GDM1 (cell line): ENCODE measurements at regions not wholly inside any gene's neighbourhood (a gene's known extent, or its start where the extent isn't known, plus 50 kb on each side); places are given as distances from the start of the nearest gene placed in this dataset.
"Not testable (repeated sequence)": the region's sequence is repeated elsewhere in the genome, so short reads cannot be mapped to it uniquely, and the experiment has no call there.

Experiments
- DNase-seq: peaks from one replicate; lab custom pipeline; 2025; lab: John Stamatoyannopoulos, UW

- no peak for DNase-seq
These were observed 94.9 kb upstream of the CHD2 start for GRCh38 chr15:92805080-92805690.

DNA sequence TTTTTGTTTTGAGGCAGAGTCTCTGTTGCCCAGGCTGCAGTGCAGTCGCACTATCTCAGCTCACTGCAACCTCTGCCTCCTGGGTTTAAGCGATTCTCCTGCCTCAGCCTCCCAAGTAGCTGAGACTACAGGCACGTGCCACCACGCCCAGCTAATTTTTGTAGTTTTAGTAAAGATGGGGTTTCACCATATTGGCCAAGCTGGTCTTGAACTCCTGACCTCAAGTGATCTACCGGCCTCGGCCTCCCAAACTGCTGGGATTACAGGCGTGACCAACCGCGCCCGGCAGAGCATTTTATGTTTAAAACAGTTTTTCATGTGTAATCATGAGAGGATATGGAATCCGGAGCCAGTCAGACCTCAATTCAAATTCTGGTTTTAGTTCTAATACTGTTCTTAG lies 94.0 kb upstream of the CHD2 start:
- DNase-seq = not testable (repeated sequence)

DNA sequence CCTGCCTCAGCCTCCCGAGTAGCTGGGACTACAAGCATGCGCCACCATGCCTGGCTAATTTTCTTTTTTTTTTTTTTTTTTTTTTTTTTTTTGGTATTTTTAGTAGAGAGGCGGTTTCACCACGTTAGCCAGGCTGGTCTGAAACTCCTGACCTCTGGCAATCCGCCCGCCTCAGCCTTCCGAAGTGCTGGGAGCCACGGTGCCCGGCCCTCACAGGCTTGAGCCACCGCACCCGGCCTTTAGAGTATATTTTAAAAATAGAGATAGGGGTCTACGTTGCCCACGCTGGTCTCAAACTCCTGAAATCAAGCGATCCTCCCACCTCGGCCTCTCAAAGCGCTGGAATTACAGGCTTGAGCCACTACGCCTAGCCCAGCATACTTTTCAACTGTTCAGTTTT lies 93.4 kb upstream of the CHD2 start:
- no peak for DNase-seq

- DNase-seq = no peak
These were observed 92.1 kb upstream of the CHD2 start for GRCh38 chr15:92807971-92808571.

GRCh38 chr15:92808598-92809063 lies 91.5 kb upstream of the CHD2 start:
- no peak for DNase-seq

- peak; percentile 99 for DNase-seq
These were observed 90.9 kb upstream of the CHD2 start for GRCh38 chr15:92809064-92809879.

DNA sequence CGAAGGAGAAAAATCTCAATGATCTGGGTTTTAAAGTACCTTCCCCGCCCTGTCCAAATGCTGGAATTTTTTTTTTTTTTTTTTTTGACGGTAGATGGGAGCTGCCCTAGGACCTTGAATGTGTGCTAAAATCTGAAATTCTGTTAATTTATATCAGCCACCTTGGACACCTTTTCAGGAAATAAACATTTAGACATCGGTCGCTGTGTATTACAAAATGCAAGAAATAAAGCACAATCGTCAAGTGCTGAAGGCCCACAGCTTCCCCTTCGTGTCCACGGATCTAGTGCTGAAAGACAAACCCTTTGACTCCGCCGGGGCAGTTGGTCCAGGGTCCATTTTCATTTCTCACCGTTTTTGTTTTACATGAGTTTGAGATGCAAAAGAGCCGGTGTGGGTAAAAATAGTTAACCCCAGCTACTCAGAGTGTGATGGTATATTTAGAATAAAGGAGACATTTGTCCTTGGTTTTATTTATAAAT lies 90.2 kb upstream of the CHD2 start:
- no peak for DNase-seq

DNA sequence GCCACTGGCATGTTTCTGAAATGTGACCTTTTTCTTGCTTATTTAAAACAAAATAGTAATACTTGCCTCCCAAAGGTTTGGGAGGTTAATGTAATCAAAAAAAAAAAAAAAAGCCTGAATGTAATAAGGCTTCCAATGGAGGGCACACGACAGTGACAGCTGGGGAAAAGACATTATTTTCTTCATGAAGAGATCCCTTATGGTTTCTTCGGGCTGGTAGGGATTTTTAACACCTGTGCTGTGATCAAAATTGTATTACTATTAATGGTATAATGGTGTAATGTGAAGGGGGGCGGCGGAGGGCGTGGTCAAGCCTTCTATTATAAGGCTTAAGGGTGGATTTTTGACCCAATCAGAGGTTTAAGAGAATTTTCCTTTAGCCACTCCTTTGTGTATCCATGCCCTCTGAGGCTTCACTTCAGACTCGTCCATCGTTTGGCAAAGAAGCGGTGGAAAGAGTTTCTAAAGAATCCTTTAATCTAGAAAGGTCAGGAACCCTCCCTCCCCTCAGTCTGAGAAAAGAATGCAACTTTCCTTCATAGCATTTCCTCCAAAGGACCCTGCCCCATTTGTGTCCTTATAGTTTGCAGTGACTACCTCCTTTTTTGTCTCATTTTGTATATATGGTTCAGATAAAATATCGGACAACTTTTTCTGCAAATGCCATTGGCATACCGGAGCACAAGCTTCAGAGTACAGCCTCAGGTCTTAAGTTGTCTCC lies 89.5 kb upstream of the CHD2 start:
- peak; percentile 50 for DNase-seq

DNA sequence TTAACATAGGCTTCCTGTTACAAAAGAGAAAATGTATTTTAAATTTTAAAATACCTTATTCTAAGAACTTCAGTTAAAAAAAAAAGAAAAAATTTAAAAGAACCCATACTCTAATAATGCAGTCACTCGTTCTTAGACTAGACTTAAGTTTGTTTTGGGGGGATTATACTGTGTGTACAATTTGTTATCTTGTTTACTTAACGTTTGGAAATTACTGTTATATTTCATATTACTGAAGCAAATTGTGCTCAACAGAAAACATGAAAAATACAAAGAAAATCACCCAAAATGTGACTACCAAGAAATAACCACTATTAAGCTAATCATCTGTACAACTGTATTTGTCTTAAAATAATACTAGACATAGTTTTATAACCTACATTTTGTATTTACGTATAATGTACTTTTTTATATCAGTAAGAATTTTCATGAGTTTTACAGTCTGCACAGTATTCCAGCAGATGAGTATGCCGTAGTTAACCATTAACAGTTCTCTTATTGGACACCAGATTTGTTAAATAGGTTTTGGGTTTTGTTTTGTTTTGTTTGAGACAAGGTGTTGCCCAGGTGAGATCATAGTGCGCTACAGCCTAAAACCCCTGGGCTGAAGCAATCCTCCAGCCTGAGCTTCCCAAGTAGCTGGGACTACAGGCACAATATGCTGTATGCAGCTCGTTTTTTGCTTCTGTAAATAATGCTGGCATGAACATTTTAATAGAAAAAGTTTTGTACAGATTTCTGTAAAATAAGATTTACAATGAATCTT lies 88.8 kb upstream of the CHD2 start:
- DNase-seq = no peak

- no peak for DNase-seq
These were observed 87.9 kb upstream of the CHD2 start for GRCh38 chr15:92812271-92812670.

DNA sequence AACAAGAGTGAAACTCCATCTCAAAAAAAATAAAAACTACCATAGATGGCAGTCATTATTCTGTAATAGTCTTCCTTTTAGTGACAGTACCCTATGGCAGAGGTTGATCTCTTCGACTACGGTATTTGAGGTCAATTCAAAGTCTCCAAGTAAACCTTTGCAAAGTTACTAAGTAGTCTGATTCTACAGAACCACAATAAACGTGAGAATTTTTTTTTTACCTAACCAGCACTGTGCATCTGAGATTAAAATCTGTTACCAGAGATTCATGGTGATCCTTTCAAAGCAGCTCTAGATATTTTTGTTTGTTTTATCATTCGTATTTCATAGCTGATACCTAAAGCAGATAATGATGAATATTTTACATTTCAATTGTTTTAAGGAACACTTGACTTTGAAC lies 86.6 kb upstream of the CHD2 start:
- DNase-seq = no peak

- peak; percentile 41 for DNase-seq
These were observed 82.7 kb upstream of the CHD2 start for GRCh38 chr15:92817339-92817886.

DNA sequence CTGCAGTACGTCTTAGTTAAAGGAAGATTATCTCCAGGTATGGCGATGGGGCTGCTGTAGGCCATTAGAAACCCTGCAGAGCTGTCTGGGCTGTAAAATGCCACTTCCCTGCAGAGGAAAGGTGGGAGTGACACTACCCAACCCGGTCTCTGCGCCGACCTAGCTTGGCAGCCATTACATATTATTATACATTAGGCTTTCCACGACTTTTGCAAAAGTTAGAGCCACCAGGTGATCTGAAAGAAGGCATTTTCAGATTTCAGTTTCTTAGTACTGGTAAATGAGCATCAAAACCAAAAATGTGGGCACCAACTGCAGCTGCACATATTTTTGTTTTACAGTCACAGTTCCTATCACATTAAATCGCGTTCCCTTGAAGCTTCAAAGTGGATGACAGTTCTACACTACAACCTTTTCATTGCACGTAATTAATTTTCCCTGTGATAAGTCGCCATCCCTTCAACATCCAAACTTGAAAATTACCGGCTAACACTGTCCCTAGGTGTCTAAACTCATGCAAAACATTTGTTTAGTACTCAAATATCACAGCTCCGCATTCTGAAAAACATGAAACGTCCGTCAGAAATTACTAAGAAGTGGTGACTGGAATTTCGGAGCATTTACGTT lies 81.4 kb upstream of the CHD2 start:
- DNase-seq = no peak

GRCh38 chr15:92819278-92820235 lies 80.6 kb upstream of the CHD2 start:
- DNase-seq = no peak

- DNase-seq = peak; percentile 80
These were observed 79.7 kb upstream of the CHD2 start for GRCh38 chr15:92820236-92821021.

DNA sequence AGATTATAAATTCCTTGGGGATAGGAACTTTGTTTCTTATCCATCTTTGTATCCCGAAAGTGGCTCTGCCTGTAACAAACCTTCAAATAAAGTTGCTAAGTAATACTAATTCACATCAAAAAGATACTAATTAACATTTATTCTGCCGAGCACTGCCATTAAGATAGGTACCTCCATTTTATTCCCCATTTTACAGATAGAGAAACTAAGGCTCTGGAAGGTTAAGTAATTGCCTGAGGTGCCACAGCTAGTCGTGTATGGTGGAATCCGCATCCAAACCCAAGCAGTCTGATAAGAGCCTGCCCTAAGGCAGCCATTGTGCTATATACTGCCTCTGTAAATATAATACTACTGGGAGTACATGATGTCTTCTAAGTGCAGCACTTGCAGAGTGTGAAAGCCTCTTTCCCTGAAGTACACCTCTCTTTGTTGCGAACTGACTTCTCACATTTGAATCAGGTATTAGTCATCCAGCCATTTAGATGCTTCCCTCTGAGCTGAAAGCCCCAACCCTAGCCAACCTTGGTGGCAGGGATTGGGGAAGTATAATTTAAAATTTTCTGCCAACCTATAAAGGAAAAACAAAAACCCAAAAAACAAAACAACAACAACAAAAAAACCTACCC lies 78.5 kb upstream of the CHD2 start:
- no peak for DNase-seq

GRCh38 chr15:92822216-92823144 lies 77.6 kb upstream of the CHD2 start:
- no peak for DNase-seq
